ENCODE measurements at regions not wholly inside any gene's neighbourhood (a gene's known extent, or its start where the extent isn't known, plus 50 kb on each side); places are given as distances from the start of the nearest gene placed in this dataset.

- ChIA-PET POLR2A (no interaction called here), CTCF (ENCODE audit: unreplicated experiment) (no interaction called here)
- H3K4me2 ChIP-seq (ENCODE audit: low read length), result no peak overlapping the region
- H3K79me2 ChIP-seq (ENCODE audit: insufficient read depth, low read depth, low read length), result no peaks in the 10 kb centered on the region
- H4K20me1 ChIP-seq (ENCODE audit: insufficient read depth, low read length), result no peaks in the 10 kb centered on the region
- H3K27ac ChIP-seq (ENCODE audit: low read depth, low read length, poor library complexity, severe bottlenecking), result no peak overlapping the region
- no peaks in the 10 kb centered on the region for H3K9me3 ChIP-seq (ENCODE audit: low read length)
- H2AFZ ChIP-seq (ENCODE audit: low read length), result no peak overlapping the region
- no peak overlapping the region for H3K4me3 ChIP-seq (ENCODE audit: low read depth, low read length, poor library complexity, severe bottlenecking)
- H3K36me3 ChIP-seq (ENCODE audit: insufficient read depth, low read length), result no peaks in the 10 kb centered on the region
- H3K4me1 ChIP-seq (ENCODE audit: insufficient read depth, low read length, poor library complexity, severe bottlenecking), result no peaks in the 10 kb centered on the region
- no TSS peak for BruUV-seq (replicated peaks)
- H3K9me2 ChIP-seq (ENCODE audit: insufficient read depth, low read length), result no peaks in the 10 kb centered on the region
- intact Hi-C loops (cut with micrococcal nuclease; ENCODE audit: unreplicated experiment), result no loop called here
- TF ChIP-seq EZH2phosphoT487 (IDR thresholded peaks at IDR 0.05; ENCODE audit: borderline replicate concordance, low read depth, low read length) (no peak), CTCF (conservative IDR thresholded peaks at IDR 0.05; ENCODE audit: low read length) (no peak)
- DNase-seq (ENCODE audit: low spot score), result no peak
Measured at GRCh38 chr9:11595756-11596155, 983.0 kb upstream of the PTPRD start.

GRCh38 chr9:11618241-11618805 lies 1005.5 kb upstream of the PTPRD start:
- no peak for DNase-seq (ENCODE audit: low spot score)
- CTCF ChIA-PET (ENCODE audit: unreplicated experiment), result no interaction called here
- intact Hi-C loops (cut with micrococcal nuclease; ENCODE audit: unreplicated experiment), result no loop called here
- Histone ChIP-seq H3K9me2 (ENCODE audit: insufficient read depth, low read length) (no peaks in the 10 kb centered on the region), H3K27ac (ENCODE audit: low read depth, low read length, poor library complexity, severe bottlenecking) (no peak overlapping the region), H2AFZ (ENCODE audit: low read length) (no peak overlapping the region), H4K20me1 (ENCODE audit: insufficient read depth, low read length) (no peaks in the 10 kb centered on the region), H3K4me3 (ENCODE audit: low read depth, low read length, poor library complexity, severe bottlenecking) (no peak overlapping the region), H3K79me2 (ENCODE audit: insufficient read depth, low read depth, low read length) (no peaks in the 10 kb centered on the region), H3K4me1 (ENCODE audit: insufficient read depth, low read length, poor library complexity, severe bottlenecking) (no peaks in the 10 kb centered on the region), H3K9me3 (ENCODE audit: low read length) (no peaks in the 10 kb centered on the region), H3K36me3 (ENCODE audit: insufficient read depth, low read length) (no peaks in the 10 kb centered on the region), H3K4me2 (ENCODE audit: low read length) (no peak overlapping the region)
- BruUV-seq (replicated peaks), result no TSS peak
- POLR2A ChIA-PET, result interaction anchor here (0.7 kb wide), 1 partner anchor 78 kb away, joined by 3 read pairs; no protein-coding TSS in a partner anchor
- TF ChIP-seq EZH2phosphoT487 (IDR thresholded peaks at IDR 0.05; ENCODE audit: borderline replicate concordance, low read depth, low read length), result no peak
- no peak for TF ChIP-seq CTCF (conservative IDR thresholded peaks at IDR 0.05; ENCODE audit: low read length)

- intact Hi-C loops (cut with micrococcal nuclease; ENCODE audit: unreplicated experiment), result no loop called here
- Histone ChIP-seq H3K36me3 (ENCODE audit: insufficient read depth, low read length) (no peaks in the 10 kb centered on the region), H3K9me3 (ENCODE audit: low read length) (no peaks in the 10 kb centered on the region), H3K4me2 (ENCODE audit: low read length) (no peak overlapping the region), H3K27ac (ENCODE audit: low read depth, low read length, poor library complexity, severe bottlenecking) (no peak overlapping the region), H3K9me2 (ENCODE audit: insufficient read depth, low read length) (no peaks in the 10 kb centered on the region), H4K20me1 (ENCODE audit: insufficient read depth, low read length) (no peaks in the 10 kb centered on the region), H3K4me1 (ENCODE audit: insufficient read depth, low read length, poor library complexity, severe bottlenecking) (no peaks in the 10 kb centered on the region), H3K4me3 (ENCODE audit: low read depth, low read length, poor library complexity, severe bottlenecking) (no peak overlapping the region), H3K79me2 (ENCODE audit: insufficient read depth, low read depth, low read length) (no peaks in the 10 kb centered on the region), H2AFZ (ENCODE audit: low read length) (no peak overlapping the region)
- BruUV-seq (replicated peaks), result no TSS peak
- no peak for DNase-seq (ENCODE audit: low spot score)
- ChIA-PET CTCF (ENCODE audit: unreplicated experiment) (no interaction called here), POLR2A (no interaction called here)
- TF ChIP-seq CTCF (conservative IDR thresholded peaks at IDR 0.05; ENCODE audit: low read length), result no peak
- TF ChIP-seq EZH2phosphoT487 (IDR thresholded peaks at IDR 0.05; ENCODE audit: borderline replicate concordance, low read depth, low read length), result no peak
Measured at GRCh38 chr9:11632691-11633090, 1019.9 kb upstream of the PTPRD start.

Data from OCI-LY7 (cell line).